ENCODE measurements at regions not wholly inside any gene's neighbourhood (a gene's known extent, or its start where the extent isn't known, plus 50 kb on each side); places are given as distances from the start of the nearest gene placed in this dataset.

DNA sequence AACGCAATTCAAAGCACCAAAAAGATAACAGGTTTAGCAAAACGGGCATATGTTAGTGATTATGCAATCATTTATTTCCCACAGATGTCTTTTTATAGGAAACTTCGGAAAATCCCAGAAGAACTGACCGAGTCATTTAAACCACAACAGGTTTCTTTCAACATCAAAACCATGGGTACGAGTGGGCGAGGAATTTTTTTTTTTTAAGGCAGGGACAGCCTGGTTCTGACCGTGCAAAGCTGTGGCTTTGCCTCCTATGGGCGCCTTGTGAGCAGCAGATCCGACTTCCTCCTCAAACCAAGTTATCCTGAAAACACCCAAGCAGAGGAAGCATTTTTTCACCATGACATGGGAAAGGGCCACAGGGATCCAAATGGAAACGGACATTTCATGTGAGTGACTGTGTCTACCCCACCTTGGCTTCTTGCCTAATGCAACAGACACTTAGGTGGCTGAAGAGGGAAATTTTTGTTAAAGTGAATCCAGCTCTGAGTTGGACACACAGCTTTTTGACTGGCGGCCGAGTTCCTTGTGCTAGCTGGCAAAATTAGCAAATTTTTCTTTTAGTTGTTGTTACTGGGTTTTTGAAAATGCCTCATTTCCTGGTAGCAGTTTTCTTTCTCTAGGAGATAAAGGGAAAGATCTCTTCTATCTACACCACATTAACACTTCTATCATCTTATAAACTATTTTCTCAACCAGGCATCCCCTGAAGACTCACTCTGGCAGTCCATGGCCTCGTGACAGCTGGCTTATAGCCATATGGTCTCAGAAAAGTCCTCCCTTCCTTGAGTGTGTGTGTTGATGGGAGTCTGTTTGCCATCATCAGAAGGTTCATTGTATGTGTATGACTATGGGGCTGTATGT lies 487.4 kb upstream of the ZEB2 start:
- Histone ChIP-seq H3K27me3 (ENCODE audit: control insufficient read depth in 3 of 3, insufficient read depth in 3 of 3, low read length in 3 of 3) (no peaks in the 10 kb centered on the region), H3K36me3 (ENCODE audit: control insufficient read depth in 3 of 3, insufficient read depth in 3 of 3, low read length in 3 of 3) (no peaks in the 10 kb centered on the region), H3K9me3 (ENCODE audit: control insufficient read depth in 3 of 3, low read length in 3 of 3) (no peaks in the 10 kb centered on the region), H3K4me3 (ENCODE audit: low read length in 3 of 3) (peak overlapping the region in 1 of 3 donors; percentile 14), H3K27ac (ENCODE audit: low read depth, low read length) (peak overlapping the region; percentile 26), H3K4me1 (ENCODE audit: control insufficient read depth in 3 of 3, insufficient read depth in 3 of 3, low read length in 3 of 3) (peaks cover 0 to 2% (median 0%) of the 10 kb centered on the region in 3 donors), H3K9ac (ENCODE audit: low read depth in 1 of 3, low read length in 3 of 3) (peak overlapping the region in 1 of 3 donors; percentile 11)

DNA sequence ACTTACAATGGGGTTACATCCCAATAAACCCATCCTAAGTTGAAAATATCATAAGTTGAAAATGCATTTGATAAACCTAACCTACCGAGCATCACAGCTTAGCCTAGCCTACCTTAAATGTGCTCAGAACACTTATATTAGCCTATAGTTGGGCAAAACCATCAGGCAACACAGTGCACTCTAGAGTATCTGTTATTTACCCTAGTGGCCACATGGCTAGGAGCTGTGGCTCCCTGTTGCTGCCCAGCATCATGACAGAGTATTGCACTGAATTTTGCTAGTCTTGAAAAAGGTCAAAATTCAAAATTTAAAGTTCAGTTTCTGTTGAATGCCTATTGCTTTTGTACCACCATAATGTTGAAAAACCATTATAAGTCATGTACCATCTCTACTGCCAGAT lies 482.7 kb upstream of the ZEB2 start:
- H3K27me3 ChIP-seq (ENCODE audit: control insufficient read depth in 3 of 3, insufficient read depth in 3 of 3, low read length in 3 of 3): no peaks in the 10 kb centered on the region
- H3K27ac ChIP-seq (ENCODE audit: low read depth, low read length): no peak overlapping the region
- H3K9me3 ChIP-seq (ENCODE audit: control insufficient read depth in 3 of 3, low read length in 3 of 3): no peaks in the 10 kb centered on the region
- no peaks in the 10 kb centered on the region for H3K36me3 ChIP-seq (ENCODE audit: control insufficient read depth in 3 of 3, insufficient read depth in 3 of 3, low read length in 3 of 3)
- peaks cover 0 to 2% (median 0%) of the 10 kb centered on the region in 3 donors for H3K4me1 ChIP-seq (ENCODE audit: control insufficient read depth in 3 of 3, insufficient read depth in 3 of 3, low read length in 3 of 3)
- no peak overlapping the region for H3K4me3 ChIP-seq (ENCODE audit: low read length in 3 of 3)
- H3K9ac ChIP-seq (ENCODE audit: low read depth in 1 of 3, low read length in 3 of 3): no peak overlapping the region

DNA sequence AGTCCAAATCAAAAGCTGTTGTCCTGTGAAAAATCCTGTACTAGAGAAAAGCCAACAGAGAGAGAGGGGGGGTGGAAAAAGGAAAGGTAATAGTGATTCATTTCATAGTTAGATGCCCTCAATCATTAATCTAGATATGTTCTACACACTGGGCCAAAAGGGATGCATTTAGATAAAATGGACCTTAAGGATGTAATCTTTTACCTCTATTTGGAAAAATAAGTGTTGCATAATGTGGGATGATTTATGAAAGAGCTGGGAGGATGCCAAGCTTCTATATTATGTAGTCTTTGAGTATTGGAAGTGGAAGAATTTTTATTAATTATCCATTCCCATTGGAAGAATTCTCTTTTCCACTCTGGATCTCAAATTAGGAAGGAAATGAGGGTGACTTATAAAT lies 480.5 kb upstream of the ZEB2 start:
- Histone ChIP-seq H3K4me1 (ENCODE audit: control insufficient read depth in 3 of 3, insufficient read depth in 3 of 3, low read length in 3 of 3) (peaks cover 0 to 8% (median 0%) of the 10 kb centered on the region in 3 donors), H3K4me3 (ENCODE audit: low read length in 3 of 3) (no peak overlapping the region), H3K9me3 (ENCODE audit: control insufficient read depth in 3 of 3, low read length in 3 of 3) (no peaks in the 10 kb centered on the region), H3K27ac (ENCODE audit: low read depth, low read length) (no peak overlapping the region), H3K27me3 (ENCODE audit: control insufficient read depth in 3 of 3, insufficient read depth in 3 of 3, low read length in 3 of 3) (no peaks in the 10 kb centered on the region), H3K9ac (ENCODE audit: low read depth in 1 of 3, low read length in 3 of 3) (no peak overlapping the region), H3K36me3 (ENCODE audit: control insufficient read depth in 3 of 3, insufficient read depth in 3 of 3, low read length in 3 of 3) (no peaks in the 10 kb centered on the region)

DNA sequence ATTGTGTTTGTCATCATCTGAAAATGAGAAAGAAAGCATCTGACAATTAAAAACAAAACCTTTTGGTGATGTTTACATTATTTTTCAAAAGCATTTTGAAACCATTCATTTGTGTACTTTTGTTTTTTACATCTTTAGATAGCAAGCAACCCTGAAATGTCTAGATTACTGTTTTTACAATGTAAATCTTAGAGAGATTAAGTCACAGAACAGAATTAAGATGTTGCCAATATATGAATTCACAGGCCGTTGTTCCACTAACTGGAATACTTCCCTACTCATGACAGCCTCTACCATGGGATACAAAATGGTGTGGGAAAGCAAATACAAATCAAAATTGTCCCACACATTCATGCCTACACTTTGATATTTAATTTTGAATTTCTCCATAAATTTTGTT lies 480.0 kb upstream of the ZEB2 start:
- no peak overlapping the region for H3K27ac ChIP-seq (ENCODE audit: low read depth, low read length)
- no peak overlapping the region for H3K4me3 ChIP-seq (ENCODE audit: low read length in 3 of 3)
- H3K9me3 ChIP-seq (ENCODE audit: control insufficient read depth in 3 of 3, low read length in 3 of 3): no peaks in the 10 kb centered on the region
- H3K36me3 ChIP-seq (ENCODE audit: control insufficient read depth in 3 of 3, insufficient read depth in 3 of 3, low read length in 3 of 3): no peaks in the 10 kb centered on the region
- H3K4me1 ChIP-seq (ENCODE audit: control insufficient read depth in 3 of 3, insufficient read depth in 3 of 3, low read length in 3 of 3): peaks cover 0 to 8% (median 0%) of the 10 kb centered on the region in 3 donors
- no peaks in the 10 kb centered on the region for H3K27me3 ChIP-seq (ENCODE audit: control insufficient read depth in 3 of 3, insufficient read depth in 3 of 3, low read length in 3 of 3)
- no peak overlapping the region for H3K9ac ChIP-seq (ENCODE audit: low read depth in 1 of 3, low read length in 3 of 3)

DNA sequence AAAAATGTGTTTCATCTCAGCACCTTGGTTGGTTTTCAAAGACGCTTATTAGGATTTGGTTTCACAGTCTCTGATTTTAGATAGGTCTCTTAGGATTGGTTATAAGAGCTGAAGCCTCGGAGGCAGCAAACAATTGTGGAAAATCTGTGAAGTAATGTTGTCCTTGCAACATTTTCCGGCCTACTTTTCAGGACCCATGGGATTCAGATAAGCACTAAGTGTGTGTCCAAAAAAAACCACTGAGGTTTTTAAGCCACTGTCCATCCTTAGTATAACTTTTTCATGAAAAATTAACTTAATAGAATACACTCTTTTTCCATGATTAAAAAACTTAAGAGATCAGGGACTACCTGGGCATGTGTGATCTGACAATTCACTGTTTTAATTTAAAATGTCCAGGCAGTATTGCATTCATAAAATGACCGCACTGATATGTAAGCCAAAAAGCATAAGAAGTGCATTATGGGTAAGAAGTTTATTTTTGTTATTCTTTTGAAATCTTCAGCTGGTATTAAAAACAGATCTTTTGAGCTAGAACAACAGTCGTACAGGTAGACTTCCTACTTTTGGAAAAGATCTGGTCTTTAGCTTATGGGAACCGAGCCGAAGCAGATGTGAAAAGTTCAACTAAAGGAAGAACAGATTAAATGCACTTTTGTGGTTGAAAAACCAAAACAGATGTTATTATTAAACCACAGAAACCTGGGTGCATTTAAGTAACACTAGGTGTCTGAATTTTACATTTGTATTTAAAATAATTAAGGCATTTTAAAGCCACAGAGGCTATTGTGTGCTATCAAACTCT lies 479.4 kb upstream of the ZEB2 start:
- Histone ChIP-seq H3K4me1 (ENCODE audit: control insufficient read depth in 3 of 3, insufficient read depth in 3 of 3, low read length in 3 of 3) (peaks cover 0 to 8% (median 0%) of the 10 kb centered on the region in 3 donors), H3K4me3 (ENCODE audit: low read length in 3 of 3) (no peak overlapping the region), H3K9me3 (ENCODE audit: control insufficient read depth in 3 of 3, low read length in 3 of 3) (no peaks in the 10 kb centered on the region), H3K27ac (ENCODE audit: low read depth, low read length) (peak overlapping the region; percentile 22), H3K9ac (ENCODE audit: low read depth in 1 of 3, low read length in 3 of 3) (no peak overlapping the region), H3K27me3 (ENCODE audit: control insufficient read depth in 3 of 3, insufficient read depth in 3 of 3, low read length in 3 of 3) (no peaks in the 10 kb centered on the region), H3K36me3 (ENCODE audit: control insufficient read depth in 3 of 3, insufficient read depth in 3 of 3, low read length in 3 of 3) (no peaks in the 10 kb centered on the region)

DNA sequence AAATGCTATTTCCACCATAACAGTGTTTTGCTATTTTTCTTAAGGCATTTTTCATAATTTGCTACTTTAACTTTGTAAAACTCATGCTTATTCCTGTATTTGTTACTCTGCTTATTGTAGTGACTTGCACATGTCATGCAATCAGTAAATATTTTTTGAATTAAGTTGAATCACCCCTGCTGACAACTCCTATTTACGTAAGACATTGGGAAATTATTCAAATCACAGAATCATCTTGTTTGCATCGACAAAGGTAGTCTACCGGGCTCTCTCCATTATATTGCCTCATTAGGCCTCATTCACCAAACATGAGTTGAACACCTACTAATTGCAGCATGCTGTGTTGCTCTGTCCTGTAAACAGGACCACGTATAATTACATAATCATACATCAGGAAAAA lies 478.5 kb upstream of the ZEB2 start:
- Histone ChIP-seq H3K36me3 (ENCODE audit: control insufficient read depth in 3 of 3, insufficient read depth in 3 of 3, low read length in 3 of 3) (no peaks in the 10 kb centered on the region), H3K9me3 (ENCODE audit: control insufficient read depth in 3 of 3, low read length in 3 of 3) (no peaks in the 10 kb centered on the region), H3K4me3 (ENCODE audit: low read length in 3 of 3) (no peak overlapping the region), H3K4me1 (ENCODE audit: control insufficient read depth in 3 of 3, insufficient read depth in 3 of 3, low read length in 3 of 3) (peaks cover 0 to 8% (median 0%) of the 10 kb centered on the region in 3 donors), H3K27me3 (ENCODE audit: control insufficient read depth in 3 of 3, insufficient read depth in 3 of 3, low read length in 3 of 3) (no peaks in the 10 kb centered on the region), H3K9ac (ENCODE audit: low read depth in 1 of 3, low read length in 3 of 3) (no peak overlapping the region), H3K27ac (ENCODE audit: low read depth, low read length) (no peak overlapping the region)

DNA sequence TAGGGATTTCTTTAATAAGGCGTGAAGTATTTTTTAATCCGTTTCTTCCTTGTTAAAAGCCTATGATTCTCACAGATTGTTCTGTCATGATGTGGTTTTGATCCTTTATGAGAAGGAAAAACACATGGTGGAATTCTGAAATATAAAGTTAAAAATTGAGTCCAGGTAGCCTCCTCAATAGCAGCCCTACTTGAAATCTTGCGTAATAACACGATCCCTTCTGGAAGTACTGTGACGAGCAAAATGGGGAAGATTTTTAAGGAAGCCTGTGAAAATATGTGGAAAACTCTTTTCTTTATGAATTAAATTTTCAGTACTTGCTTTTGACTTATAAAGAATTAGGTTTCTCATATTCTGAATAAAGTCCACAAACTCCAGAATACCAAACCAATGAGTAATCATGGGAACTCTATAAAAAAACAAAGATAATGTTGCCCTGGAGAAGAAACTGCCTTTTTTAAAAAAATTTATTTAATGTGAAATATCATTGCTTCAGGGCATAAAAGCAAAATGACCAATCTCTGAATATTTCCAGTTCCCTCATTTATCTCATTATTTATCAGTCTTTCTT lies 476.4 kb upstream of the ZEB2 start:
- H3K4me3 ChIP-seq (ENCODE audit: low read length in 3 of 3): no peak overlapping the region
- H3K27me3 ChIP-seq (ENCODE audit: control insufficient read depth in 3 of 3, insufficient read depth in 3 of 3, low read length in 3 of 3): no peaks in the 10 kb centered on the region
- no peaks in the 10 kb centered on the region for H3K9me3 ChIP-seq (ENCODE audit: control insufficient read depth in 3 of 3, low read length in 3 of 3)
- H3K27ac ChIP-seq (ENCODE audit: low read depth, low read length): peak overlapping the region; percentile 34
- peaks cover 0 to 8% (median 0%) of the 10 kb centered on the region in 3 donors for H3K4me1 ChIP-seq (ENCODE audit: control insufficient read depth in 3 of 3, insufficient read depth in 3 of 3, low read length in 3 of 3)
- H3K36me3 ChIP-seq (ENCODE audit: control insufficient read depth in 3 of 3, insufficient read depth in 3 of 3, low read length in 3 of 3): no peaks in the 10 kb centered on the region
- H3K9ac ChIP-seq (ENCODE audit: low read depth in 1 of 3, low read length in 3 of 3): no peak overlapping the region

DNA sequence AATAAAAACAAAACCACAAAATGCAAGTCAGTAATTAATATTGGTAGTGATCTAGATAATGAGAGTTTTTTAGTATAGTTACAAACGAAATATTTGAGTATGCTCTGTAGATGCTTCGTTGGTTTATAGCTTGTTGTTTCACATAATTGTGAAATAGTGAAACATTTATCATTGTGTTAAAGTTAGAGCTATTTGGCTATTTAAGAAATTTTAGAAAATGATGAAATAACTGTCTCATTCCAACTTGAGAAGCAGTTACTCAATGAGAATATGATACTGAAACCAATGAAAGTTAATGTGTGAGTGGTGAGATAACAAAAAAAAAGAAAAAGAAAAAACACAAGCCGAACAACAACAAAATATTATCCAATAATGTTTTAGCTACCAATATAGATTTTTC lies 475.6 kb upstream of the ZEB2 start:
- no peak overlapping the region for H3K9ac ChIP-seq (ENCODE audit: low read depth in 1 of 3, low read length in 3 of 3)
- H3K4me3 ChIP-seq (ENCODE audit: low read length in 3 of 3): no peak overlapping the region
- peaks cover 0 to 8% (median 0%) of the 10 kb centered on the region in 3 donors for H3K4me1 ChIP-seq (ENCODE audit: control insufficient read depth in 3 of 3, insufficient read depth in 3 of 3, low read length in 3 of 3)
- no peaks in the 10 kb centered on the region for H3K9me3 ChIP-seq (ENCODE audit: control insufficient read depth in 3 of 3, low read length in 3 of 3)
- H3K36me3 ChIP-seq (ENCODE audit: control insufficient read depth in 3 of 3, insufficient read depth in 3 of 3, low read length in 3 of 3): no peaks in the 10 kb centered on the region
- no peak overlapping the region for H3K27ac ChIP-seq (ENCODE audit: low read depth, low read length)
- no peaks in the 10 kb centered on the region for H3K27me3 ChIP-seq (ENCODE audit: control insufficient read depth in 3 of 3, insufficient read depth in 3 of 3, low read length in 3 of 3)

DNA sequence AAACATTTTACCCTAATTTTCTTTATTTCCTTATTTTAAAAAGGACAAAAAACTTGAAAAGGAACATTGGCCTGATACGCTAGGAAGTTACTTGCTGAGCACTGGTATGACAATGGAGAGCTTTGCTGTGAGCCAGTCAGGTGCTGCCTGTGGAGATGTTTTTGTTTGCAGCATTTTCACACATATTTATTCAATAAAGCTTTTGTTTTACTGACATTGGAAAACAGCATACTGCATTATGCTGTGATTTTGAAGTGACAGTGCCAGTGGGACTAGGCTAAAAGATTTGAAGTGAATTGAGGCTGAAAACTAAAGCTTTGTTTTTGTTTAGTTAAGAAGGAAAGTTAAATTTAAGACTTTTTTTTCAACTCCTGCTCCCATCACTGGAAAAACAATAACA lies 470.7 kb upstream of the ZEB2 start:
- Histone ChIP-seq H3K4me3 (ENCODE audit: low read length in 3 of 3) (no peak overlapping the region), H3K36me3 (ENCODE audit: control insufficient read depth in 3 of 3, insufficient read depth in 3 of 3, low read length in 3 of 3) (no peaks in the 10 kb centered on the region), H3K9me3 (ENCODE audit: control insufficient read depth in 3 of 3, low read length in 3 of 3) (no peaks in the 10 kb centered on the region), H3K27ac (ENCODE audit: low read depth, low read length) (no peak overlapping the region), H3K27me3 (ENCODE audit: control insufficient read depth in 3 of 3, insufficient read depth in 3 of 3, low read length in 3 of 3) (no peaks in the 10 kb centered on the region), H3K4me1 (ENCODE audit: control insufficient read depth in 3 of 3, insufficient read depth in 3 of 3, low read length in 3 of 3) (peaks cover 0 to under 1% (median 0%) of the 10 kb centered on the region in 3 donors), H3K9ac (ENCODE audit: low read depth in 1 of 3, low read length in 3 of 3) (no peak overlapping the region)

All from skeletal muscle tissue (tissue), 3 donors.